HT-29 (cell line): ENCODE measurements at regions not wholly inside any gene's neighbourhood (a gene's known extent, or its start where the extent isn't known, plus 50 kb on each side); places are given as distances from the start of the nearest gene placed in this dataset.
A peak's percentile ranks its signal among the peaks of the same experiment; 100 is the strongest.

Source experiments
- DNase-seq: peaks from one replicate; pipeline ENCODE4 v3.0.0-alpha.2; 2015; ENCODE audit warnings: low spot score

DNA sequence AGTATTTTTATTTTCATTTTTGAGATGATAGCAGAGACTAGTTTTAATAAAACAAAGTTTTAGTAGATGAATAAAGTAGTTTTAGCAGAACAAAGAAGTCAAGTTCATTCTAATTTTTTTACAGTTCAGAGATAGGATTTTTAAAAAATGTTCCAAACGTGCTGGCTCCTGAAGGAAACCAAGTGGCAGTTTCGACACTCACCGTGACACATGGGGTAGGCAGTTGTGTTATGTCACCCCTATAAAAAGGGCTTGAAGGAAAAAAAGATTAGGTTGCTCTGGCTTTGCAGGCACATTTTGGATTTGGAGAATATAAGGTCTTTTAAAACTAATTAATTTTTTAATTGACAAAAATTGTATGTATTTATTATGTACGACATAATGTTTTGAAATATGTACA lies 305.2 kb downstream of the NDFIP2 start:
- DNase-seq, result no peak

DNA sequence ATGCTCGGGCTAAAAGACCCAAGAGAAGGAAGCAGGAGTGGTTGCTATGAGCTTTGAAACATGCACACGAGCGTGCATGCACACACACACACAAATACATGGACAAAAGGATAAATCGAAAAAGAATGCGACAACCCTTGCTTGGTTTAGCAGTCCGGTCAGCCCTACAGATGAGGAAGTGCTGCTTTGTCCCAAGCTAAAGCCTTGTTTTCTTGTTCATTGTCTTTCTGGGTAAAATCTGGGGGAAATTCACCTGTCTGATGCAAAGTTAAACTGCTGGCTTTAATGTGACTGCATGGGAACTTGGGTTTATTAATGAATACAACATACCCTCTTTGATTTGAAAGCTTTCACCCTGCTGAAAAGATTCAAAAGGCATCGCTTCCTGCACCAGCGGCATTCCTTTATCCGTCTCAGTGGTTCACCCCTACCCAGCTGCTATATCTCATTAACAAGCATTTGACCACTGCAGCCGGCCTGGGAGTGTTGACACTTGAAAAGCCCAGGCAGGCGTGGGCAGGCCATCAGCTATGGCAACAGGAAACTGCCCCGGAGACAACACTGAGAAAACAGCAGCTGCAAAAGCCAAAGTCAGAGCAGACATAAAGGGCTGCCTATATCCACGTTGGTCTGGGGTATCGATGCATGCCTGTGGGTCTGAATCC lies 301.7 kb downstream of the NDFIP2 start:
- DNase-seq, result peak; percentile 69

DNA sequence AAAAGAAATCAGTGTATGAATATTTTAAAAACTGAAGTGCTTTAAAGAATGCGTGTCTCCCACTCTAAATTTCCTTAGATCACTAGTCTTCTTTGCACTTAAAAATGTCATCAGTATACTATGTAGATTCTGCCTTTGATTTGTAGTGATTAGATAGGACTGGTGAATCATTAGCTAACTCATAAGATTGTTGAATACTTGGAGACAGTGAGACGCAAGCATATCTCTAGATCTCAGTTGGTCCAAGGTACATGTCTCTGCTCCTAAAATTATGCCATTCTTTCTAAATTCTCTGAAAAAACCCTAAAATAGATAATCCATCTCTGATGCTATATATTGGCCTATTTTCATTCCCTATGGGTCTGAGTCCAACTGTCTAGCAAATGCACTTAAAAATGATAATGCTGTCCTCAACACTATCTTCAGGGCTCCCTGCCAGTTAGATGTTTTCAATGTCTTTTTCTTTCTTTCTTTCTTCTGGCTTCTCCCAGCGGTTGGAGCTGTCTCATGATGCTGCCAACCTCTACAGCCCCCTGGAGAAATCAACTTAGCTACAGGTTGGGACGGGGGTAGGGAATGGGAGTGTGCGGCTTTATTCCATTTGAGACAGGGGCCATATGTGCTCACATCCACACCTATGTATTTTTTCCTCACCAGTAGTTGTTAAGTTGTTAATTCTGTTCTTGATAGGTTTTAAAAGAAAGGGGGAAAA lies 301.0 kb downstream of the NDFIP2 start:
- no peak for DNase-seq

DNA sequence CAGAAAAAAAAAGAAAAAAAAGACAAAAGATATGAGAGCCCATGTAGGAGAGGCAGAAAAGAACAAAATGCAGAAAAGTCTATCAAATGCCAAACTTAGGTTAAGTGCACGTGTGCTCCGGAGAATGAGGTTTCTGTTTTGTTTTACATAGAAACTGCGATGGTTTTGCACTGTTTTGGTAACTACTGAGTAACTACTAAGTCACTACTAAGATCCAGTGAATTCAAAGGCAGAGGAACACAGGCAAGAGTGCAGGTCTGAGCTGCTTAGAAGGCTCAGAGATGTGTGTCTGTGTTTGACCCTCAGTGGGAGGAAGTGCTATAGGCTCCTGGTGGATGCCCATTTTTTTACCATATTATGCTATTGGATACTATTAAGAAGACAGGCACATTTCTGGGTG lies 299.3 kb downstream of the NDFIP2 start:
- DNase-seq, result no peak

DNA sequence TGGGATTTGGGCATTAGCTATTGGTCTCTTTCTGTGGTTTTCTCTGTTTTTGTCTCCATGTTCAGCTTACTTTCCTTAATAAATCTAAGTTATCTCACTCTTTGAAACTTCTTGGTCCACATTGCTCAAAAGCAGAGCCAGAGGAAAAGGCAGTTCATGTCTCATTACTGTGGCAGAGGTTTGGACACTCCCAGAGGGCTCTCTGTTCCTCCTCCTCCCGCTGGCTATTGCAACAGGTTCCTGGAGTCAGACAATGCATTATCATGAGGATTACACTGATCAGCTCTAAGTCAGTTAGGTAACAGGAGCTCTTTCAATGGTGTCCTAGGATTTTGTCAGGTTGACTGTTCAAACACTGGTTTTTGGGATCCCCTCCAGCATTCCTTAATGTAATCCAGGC lies 298.8 kb downstream of the NDFIP2 start:
- no peak for DNase-seq

DNA sequence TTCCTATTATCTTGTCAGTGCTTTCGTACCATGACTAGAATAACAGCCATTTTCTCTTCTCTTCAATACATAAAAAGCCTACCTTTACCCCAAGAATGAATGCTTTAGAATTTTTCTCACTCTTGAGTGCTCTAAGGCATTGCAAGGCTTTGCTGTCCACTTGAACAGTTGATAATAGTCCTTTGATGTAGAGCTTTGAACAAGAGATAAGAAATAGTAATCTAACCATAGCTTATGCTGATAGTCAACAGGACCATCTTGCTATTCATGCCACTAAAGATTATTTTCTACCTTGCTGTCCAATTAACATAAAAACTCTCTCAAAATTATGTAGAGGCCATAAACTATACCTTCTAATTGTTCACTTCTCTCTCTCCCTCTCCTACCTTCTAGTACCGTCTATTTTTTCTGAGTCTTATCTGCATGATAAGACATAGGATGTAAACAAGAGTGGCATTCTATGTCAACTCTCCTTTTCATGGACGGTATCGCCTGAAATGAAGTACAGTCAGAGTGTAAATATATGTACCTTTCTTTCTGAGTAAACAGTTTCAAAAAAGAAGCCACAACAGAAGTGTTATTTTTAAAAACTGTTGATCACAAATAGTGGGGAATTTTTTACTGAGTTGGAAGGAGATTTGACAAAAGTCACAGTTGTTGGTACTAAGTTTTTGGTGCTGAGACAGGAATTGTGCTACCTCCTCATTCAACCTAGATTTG lies 297.9 kb downstream of the NDFIP2 start:
- DNase-seq, result no peak

DNA sequence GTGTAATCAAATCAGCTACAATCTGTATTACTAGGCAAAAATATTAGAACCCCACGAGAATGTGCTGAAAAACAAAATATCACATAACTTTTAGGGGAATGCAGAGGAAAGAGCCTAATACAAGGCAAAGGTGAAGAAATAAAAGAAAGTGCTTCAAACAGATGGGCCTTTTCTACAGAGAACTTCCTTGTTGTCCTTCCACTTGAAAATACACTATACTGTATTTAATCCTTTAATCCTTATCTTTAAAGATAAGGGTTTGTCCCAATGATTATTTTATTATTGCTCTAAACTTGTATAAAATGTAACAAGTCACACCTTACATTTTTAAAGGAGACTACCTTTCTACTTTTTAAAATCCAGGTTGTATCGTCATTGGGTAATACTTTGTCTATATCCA lies 296.5 kb downstream of the NDFIP2 start:
- DNase-seq, result no peak

DNA sequence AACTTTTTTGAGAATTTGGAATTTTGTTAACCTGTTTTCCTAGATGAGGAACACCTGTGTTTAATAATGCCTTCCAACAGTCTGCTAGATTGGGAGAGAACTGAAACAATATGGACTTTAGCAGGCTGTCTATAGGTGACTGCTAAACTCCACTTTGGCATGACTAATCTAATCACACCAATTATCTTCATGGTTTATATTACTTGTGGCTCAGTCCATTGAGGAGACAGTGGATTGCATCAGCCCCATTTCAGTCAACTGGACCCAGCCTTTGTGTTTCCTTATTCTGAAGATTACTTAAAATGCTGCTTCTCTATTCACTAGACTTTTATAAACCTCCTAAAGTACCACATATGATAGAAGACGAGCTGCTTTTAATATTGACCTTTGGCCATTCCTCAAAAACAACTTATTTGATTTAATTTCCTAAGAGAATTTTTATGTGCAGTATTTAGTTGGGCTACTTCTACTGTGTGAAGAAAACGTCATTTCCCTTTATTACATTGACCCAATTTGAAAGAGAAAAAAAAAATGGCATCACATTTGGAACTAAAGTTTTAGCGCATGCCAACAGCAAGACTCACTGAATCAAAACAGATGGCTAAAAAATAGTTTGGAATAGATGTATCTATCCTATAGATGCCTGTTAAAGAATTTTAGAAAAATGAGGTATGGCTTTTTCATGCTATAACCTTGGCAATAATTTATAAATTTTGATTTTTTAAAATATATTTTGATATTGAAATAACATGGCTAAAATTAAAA lies 295.8 kb downstream of the NDFIP2 start:
- DNase-seq, result no peak

DNA sequence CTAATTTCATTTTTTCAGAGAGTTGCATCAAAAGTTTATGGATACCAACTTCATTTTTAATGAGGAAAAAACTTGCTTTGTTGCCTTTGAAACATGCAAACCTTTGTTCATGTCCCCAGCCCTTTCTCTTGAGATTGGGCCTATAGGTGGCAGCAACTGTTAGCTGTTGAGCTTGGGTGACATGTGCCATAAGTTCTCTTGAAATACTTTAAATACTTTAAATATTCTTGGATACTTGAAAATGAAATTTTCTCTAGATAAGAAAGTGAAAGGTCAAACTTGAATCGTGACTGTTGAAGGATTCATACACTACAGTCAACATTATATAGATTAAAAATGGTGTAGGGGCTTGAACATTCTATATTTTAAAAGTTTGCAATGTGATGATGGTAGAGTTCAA lies 294.9 kb downstream of the NDFIP2 start:
- DNase-seq, result peak; percentile 61

DNA sequence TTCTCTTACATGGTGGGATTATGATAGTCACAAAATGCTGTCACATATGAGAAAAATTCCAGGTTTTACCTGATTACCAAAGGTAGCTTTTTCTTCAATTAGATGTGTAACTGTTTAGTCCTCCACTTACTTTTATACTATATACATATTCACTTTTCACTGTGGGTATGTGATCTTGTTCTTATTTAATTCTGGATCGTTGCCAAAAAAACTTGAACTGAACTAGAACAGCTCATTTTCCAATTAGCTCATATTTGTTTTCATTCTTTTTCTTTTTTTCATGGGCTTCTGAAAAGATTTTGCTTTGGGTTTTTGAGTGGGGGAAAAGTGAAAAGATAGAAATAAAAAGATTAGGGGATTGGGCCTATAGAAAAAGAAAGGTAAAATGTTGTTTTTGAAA lies 291.9 kb downstream of the NDFIP2 start:
- DNase-seq, result no peak

DNA sequence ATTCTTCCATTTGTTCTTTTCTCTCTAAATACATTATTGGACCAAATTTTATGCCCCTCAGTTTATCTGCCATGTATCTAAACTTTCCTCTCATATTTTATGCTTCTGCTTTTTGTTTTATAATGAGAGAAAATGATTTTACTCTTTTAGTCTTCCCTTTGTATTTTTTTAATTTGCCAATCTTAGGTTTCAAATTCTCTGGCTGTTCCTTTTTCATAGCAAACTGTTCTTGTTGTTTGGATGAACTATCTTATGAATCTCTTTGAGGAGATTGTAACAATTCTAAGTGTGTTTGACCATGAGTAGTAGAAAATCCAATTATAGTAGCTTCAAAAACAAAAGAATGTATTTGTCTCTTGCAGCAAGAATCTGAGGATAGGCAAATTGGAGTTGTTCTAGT lies 290.5 kb downstream of the NDFIP2 start:
- DNase-seq, result no peak

DNA sequence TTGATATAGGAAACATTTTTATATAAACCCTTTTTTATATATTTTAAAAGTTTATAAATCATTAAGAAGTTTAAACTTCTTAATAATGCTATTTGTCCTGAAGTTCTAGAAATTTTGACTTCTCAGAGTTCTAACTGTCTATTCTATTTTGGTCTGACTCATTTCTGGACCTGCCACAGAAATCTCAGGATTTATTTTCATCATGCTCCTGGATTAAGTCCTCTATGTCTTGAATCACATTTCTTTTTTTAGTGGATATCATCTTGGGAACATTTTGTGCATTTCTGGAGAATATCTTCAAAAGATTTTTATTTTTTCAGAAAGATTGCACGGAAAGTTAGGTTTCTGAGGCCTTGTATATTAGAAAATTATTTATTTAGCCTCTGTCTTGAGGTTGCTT lies 289.1 kb downstream of the NDFIP2 start:
- no peak for DNase-seq

DNA sequence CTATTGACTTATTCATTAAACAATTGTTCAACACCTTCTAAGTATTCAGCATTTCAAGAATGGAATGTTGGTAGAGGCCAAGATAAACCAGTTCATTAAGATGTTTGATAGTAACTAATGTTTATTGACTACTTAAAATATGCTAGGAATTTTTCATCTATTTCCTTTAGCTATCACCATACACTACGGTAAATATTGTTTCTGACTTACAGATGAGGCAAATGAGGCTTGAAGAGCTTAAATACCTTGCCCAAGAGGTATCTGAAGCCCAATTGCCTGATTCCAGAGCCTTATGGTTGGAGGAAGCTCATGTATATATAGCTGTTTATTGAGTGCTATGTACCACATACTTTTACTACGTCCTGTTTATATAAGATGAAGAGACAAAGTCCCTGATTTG lies 286.2 kb downstream of the NDFIP2 start:
- DNase-seq, result peak; percentile 27

DNA sequence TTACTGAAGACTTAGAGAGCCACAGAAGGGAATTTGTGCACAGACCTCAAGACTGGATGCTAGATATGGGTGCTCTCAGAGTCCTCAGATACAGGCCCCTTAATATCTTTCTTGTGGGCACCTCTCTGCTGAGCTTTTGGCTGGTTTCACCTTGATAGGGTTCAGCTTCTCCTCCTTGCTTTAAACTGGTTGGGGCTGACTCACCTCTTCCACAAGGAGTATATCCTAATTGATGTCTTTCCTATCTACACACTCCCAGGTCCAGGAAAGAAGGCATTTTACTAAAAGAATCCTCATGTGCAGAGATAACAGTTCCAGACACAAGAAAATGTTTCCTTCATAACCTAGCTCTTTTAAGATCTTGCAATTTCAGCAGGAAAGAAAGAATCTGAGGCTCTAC lies 284.4 kb downstream of the NDFIP2 start:
- DNase-seq, result no peak

DNA sequence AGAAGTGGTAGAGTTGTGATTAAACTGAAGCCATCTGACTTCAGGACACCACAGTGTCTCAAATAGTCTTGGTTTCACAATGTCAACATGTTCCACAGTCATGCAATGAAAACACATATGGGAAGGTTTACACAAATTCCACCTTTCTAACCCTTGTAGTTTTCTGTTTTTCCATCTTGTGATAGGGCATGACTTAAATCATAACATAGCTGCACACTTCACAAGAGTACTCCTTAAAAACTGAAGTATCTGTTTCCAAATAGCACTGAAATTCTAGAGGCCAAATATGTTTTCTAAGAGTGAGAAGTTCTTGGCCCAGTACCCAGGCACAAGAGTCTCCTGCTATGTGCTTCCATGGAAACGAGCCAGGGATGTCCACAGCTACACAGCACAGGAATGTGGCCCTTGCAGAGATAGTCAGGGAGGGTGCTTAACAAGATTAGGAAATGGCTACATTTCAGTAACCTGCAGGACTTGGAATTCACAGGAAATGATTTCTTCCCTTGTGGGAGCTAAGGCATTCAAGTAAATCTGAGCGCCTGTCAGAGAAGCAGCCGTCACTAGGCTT lies 269.1 kb downstream of the NDFIP2 start:
- no peak for DNase-seq

DNA sequence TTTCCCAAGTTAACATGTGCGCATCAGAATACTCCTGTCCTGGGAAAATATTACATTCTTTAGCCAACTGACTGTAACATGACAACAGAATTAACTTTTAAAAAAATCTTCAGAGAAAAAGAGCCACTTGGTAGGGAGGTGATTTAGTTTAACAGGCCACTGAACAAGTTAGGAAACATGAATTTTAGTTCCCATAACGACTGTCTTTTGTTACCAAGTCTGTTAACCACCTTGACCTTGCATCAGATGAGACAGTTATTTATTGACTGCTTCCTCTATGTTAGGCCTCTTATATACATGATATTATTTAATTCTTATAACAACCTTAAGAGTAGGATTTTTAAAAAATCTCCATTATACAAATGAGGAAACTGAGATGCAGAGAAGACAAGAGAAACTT lies 268.6 kb downstream of the NDFIP2 start:
- no peak for DNase-seq

DNA sequence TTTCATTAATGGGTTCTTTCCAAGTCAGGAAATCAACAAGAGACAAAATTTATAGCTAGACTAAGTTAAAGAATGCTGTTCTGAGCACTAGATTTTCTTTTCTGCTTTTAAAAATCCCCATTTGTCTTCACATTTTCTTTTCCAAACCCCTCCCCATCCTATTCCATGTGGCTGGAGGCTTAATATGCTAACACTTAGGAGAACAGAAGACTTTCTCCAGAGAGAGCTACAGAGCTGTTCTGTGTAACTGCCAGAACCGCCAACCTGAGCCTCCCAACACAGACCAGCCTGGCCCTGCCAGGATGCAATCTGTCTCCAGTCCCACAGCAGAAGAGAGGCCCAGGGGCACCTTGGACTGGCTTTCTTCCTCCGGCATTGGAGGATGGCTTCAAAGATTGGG lies 264.1 kb downstream of the NDFIP2 start:
- no peak for DNase-seq

DNA sequence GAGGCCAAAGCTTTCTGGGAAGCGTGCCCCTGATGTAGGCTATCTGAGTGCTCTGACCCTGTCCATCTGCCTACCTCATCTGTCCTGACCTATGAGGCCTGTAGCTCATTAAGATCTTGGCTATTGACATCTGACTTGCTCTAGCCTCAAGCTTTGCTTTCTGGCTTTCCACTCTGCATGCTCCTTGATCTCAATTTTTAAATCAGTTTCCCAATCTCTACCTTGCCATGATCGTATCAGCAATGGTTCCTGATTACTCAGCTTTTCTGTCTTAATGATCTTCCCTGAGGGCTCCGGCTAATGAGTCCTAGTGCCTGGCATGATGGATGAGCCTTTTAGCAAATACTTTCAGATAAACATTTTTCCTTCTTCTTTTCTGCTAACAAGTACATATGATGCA lies 262.0 kb downstream of the NDFIP2 start:
- DNase-seq, result no peak

DNA sequence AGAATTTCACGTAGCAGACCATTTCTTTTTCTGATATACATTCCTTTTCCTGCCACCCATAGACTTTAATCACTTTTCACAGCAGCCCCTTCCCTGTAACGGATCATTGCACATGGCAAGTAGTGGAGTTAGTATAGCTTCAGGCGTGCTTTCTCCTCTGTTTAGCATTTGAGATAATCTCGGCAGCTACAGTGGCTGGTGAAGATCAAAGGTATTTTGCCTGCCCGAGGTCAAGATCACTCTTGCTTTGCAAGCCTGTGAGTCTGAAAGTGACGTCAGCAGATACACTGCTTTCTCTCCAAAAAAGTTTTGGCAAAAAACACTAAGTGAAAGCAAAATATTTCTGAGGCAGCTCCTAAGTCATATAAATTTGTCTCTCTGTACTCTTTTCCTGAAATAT lies 260.0 kb downstream of the NDFIP2 start:
- no peak for DNase-seq

DNA sequence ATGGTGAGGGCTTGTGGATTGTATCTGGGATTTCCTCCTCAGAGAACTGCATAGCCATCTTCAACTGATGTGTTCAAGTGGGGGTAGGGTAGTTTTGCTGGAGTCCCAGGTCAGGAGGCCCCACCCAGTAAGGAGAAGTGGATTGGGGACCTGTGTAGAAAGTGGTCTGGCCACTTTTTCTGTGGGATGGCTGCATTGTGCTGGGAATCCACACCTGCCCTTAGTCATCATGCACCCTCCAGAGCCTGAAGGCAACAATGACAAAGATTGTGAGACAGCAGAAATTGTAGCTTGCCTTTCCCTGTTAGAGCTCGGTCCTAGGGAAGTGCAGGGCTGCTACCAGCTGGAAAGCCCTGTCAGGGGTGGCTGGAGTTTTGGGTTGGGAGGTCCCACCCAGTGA lies 255.4 kb downstream of the NDFIP2 start:
- no peak for DNase-seq

DNA sequence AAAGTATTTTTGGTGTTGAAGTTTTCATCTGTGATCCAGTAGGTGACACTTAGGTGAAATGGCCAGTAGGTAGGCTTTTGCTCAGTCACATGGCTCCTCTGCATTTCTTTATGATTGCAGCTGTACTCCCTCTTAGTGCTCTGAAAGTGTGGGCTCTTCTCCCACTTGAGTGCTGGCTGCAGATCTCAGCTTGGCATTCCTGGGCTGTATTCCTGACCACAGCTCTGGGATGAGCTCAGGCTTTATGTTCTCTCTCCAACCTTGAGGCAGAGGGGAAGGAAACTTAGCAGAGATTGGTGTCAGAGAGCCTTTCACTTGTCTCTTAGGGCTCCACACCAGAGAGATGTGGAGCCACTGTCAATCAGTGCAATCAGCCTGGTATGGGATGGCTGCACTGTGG lies 254.3 kb downstream of the NDFIP2 start:
- no peak for DNase-seq

DNA sequence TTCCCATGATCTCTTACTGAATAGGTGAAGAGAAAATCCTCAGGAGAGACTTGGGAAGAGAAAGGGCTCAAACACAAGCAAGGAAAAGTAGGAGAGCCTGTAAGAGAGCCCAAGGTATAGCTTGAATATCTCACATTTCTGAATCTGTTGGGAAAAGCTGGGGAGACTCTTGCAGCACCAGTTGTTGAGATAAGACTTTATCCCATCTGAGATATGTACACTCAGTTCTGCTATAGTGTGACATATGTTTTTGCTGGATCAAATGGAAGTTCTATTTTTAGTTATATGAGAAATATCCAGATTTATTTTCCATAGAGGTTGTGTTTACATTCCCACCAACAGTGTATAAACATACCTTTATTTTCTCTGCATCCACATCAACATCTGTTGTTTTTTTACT lies 246.1 kb downstream of the NDFIP2 start:
- DNase-seq, result no peak
